Renal cortical epithelial cell (primary cell): ENCODE measurements at regions not wholly inside any gene's neighbourhood (a gene's known extent, or its start where the extent isn't known, plus 50 kb on each side); places are given as distances from the start of the nearest gene placed in this dataset.
"Not testable (repeated sequence)": the region's sequence is repeated elsewhere in the genome, so short reads cannot be mapped to it uniquely, and the experiment has no call there.

ENCODE experiments used
- DNase-seq: peaks from one replicate; pipeline ENCODE4 v3.0.0-alpha.2; 2011; ENCODE audit warnings: low read depth

- no peak for DNase-seq
Measured at GRCh38 chr3:187795207-187795960, 50.1 kb upstream of the BCL6 start.

DNA sequence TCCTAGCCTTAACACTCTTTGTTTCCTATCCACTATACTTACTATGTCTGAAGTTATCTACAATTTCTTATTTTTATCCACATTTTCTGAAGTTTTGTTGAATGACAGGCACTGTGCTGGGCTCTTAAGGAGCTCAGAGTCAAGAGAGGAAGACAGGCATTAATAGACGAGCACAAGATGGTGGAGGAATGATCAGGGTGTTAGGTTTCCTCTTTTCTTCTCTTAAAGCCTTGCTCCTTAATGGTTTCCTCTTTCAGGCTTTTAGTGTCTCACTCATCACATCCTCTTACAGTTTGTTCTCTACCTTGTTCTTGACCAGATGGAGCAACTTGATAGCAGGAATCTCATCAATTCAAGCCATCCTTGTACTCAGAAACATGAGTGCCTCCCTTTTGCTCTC lies 52.9 kb upstream of the BCL6 start:
- no peak for DNase-seq

DNA sequence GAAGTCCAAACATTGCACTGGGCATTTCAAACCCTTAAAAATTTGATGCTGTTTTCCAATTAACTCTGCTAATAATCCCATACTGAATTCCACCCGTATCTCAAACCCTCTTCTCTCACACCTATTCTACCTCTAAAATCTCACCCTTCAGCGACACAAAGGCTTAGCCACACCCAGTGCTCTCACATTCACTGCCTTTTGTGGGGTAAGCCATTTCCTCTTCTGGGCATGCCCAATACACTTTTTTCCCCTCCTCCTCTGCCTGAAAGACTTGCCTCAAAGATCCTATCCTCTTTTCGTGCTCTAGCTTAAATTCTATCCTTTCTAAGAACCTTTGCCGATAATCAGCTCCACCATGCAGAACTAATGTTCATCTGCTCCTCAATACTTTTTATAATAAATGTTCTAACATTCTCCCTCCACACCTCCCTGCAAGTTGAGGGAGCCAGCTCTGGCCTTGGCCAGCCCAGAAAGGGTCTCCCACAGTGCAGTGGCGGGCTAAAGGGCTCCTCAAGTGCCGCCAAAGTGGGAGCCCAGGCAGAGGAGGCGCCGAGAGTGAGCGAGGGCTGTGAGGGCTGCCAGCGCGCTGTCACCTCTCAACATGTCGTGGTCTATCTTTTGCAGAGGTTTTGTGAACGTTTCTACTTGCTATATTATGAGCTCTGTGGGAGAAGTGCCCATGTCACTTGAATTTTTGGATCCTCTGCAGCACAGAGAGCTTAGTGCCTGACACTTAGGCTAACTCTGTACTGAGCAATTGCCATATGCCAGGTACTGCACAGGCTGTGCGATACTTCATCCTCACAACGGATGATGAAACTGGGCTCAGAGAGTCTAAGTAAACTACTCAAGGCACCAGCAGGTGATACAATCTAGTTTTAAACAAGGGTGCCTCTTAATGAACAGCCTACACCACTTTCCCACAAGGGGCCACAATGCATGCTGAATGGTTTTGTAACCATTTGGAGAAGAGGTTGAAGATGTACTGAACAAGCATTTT lies 53.6 kb upstream of the BCL6 start:
- DNase-seq, result no peak

GRCh38 chr3:187799942-187800641 lies 54.8 kb upstream of the BCL6 start:
- DNase-seq, result no peak

DNA sequence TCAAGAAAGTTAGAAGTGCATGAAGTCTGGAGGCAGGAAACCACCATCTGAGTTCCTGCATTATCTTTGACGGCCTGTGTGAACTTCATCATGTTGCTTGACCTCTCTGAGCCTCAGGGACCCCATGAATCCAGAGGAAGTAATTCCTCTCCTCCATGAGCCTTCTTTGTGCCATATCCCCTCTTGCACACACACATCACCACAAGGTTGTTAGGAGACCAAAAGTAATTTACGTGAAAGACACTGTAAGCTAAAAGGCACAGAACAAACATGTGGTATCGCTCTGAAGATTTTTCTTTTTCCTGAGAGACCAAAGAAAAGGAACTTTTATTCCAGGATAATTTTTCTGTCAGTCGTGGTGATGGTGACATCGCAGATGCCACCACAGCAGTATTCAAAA lies 55.9 kb upstream of the BCL6 start:
- no peak for DNase-seq

- DNase-seq, result no peak
Measured at GRCh38 chr3:187802203-187802927, 57.1 kb upstream of the BCL6 start.

DNA sequence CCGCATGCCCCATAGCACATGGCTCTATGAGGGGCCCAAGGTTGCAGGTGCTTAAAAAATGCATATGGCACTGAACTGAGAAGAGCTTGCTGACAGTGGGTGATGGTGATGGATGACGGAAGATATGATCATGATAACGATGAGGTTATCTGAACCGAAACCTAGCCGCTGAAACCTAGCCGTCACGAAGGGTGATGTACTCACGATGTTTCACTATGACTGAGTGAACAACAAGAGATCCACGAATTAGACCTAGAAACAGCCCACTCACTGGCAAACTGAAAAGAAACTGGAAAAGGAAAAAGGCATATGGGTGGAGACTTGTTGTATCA lies 57.6 kb upstream of the BCL6 start:
- DNase-seq, result no peak

DNA sequence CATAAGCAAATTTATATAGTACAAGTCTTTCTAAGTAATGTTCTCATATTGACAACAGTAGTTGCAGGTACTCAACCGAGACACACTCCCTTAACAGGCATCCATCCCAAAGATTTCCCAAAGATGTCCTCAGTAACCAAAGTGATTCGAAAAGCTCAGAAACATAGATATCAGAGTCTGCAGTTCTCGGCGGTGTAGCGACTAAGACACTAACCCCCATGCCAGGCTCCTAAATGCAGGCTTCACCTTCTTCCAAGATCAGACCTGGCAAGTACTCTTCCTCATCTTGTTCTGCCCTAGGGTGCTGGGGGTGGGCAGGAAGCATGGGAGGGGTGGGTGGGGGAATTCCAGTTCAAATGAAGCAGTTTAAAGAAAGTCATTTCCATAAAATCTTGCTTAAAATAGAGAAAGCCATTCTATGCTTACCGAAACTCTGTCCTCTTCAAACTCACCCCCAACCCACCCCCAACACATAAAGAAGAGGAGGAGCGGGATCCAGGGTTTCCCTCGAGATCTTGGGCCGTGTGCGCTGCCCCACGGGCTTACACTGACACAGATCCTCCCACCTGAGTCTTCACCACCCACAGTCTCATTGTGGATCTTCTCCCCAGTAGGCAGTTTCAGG lies 59.0 kb upstream of the BCL6 start:
- DNase-seq, result no peak

DNA sequence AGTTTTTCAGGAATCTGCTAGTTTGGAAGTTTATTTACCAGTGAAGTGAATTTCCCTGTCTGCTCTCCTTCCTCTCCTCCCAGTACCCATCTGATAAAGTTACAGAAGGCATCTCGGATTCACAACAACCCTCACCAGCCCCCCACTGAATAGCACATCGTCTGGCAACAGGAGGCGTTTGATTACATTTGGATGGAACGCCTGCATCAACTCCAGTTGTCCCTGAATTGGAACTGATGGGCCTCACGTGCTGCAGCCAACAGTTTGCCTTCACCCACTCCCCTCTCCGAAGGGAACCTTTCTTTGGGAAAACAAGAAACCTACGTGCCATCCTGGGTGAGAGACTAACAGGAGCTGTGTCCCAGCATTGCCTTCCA lies 59.5 kb upstream of the BCL6 start:
- no peak for DNase-seq

- no peak for DNase-seq
Measured at GRCh38 chr3:187805774-187806173, 60.5 kb upstream of the BCL6 start.

GRCh38 chr3:187807086-187807862 lies 62.0 kb upstream of the BCL6 start:
- peak; percentile 95 for DNase-seq

GRCh38 chr3:187808527-187808895 lies 63.2 kb upstream of the BCL6 start:
- peak; percentile 38 for DNase-seq

DNA sequence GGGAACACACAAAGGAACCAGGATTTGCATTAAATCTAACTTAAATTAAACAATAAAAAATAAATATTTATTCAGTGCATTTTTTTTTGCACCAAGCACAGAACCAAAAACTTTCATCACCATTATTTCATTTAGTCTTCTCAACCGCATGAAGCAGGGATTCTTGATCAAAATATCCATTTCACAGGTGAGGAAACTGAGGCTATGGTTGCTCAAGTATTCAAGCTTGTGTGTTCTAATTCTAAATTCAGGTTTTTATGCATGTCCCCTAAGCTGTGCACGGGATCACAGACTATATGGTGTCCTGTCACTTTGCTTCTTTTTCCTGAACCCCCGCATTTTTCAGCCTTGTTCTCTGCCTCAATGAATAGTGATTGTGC lies 64.3 kb upstream of the BCL6 start:
- DNase-seq, result no peak

DNA sequence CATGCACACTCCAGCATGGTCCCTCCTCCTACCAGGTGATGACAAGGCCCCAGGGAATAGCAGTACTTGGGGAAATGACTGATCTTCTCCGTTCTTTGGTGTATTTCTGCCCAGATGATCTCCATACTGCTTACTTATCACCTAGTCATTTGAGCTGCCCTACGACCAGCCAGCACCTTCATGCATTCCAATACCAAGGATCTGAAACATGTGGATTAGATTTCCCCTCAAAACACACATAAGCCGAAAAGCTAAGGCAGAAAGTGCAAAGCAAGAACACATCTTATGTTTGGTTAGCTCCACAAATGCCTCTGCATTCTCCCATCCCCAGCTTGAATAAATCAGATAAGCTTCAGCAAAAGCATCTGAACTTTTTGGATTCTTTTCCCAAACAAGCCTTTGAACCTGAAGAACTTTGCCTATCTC lies 64.8 kb upstream of the BCL6 start:
- no peak for DNase-seq

- peak; percentile 92 for DNase-seq
Measured at GRCh38 chr3:187811585-187812250, 66.5 kb upstream of the BCL6 start.

- DNase-seq, result no peak
Measured at GRCh38 chr3:187812496-187812895, 67.2 kb upstream of the BCL6 start.

DNA sequence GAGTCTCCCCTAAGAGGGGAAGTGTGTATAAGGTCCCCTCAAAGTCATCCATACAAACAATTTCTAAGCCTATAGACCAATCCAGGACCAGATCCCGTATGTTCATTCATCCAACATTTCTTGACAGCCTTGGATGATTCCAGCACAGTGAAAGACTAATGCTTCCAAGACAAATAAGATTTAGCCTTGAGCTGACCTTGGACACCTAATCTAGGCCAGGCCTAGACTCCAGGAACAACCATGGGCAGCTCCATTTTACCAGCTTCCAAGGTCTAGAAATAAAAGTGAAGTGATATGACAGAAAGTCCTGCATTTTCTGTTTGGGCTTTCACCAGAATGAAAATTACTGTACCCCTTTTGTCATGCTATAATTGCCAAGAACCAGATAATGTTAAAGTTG lies 67.9 kb upstream of the BCL6 start:
- DNase-seq, result no peak

GRCh38 chr3:187817766-187818165 lies 72.5 kb upstream of the BCL6 start:
- DNase-seq, result not testable (repeated sequence)

DNA sequence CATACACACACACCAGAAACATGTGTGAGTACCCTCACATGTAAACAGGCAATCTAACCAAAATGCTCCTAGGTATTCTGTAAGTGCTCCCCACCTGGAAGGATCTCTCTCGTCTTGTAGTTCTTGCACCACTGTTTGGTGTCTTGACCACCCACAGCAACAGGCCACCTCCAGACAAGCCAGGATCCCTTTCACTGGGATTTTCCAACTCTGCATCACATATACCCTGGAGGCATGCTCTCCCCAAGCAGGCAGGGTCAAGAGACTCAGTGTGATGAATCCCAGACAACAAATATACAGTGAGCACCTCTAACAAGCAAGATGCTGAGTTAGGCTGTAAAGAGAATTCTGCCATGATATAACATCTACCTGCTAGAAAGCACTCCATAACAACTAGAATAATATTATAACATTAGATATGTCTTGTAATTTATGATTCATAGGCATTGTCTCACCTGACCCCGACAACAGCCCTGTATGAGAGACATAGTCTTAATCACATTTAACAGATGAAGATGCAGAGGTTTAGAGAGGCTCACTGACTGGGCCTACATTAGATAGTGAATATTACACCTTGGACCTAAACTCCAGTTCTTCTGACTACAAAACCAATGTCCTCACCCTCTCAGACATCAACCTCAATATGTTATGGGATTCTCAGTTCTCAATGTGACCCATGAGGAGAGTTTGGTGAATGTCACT lies 76.5 kb upstream of the BCL6 start:
- no peak for DNase-seq
